GM12891 (cell line): ENCODE measurements at regions not wholly inside any gene's neighbourhood (a gene's known extent, or its start where the extent isn't known, plus 50 kb on each side); places are given as distances from the start of the nearest gene placed in this dataset.

ENCODE experiments used
- POLR2A ChIP-seq: IDR thresholded peaks from 2 replicates; pipeline ENCODE4 v1.6.1; 2011; ENCODE audit warnings: low read depth, low read length, control low read depth
- POU2F2 ChIP-seq: IDR thresholded peaks from 2 replicates; pipeline ENCODE4 v1.6.1; 2011; ENCODE audit warnings: low read depth, mild to moderate bottlenecking, control low read depth, low read length, moderate library complexity
- TAF1 ChIP-seq: IDR thresholded peaks from 2 replicates; pipeline ENCODE4 v1.6.1; 2011; ENCODE audit warnings: low read depth, low read length, control low read depth

- TF ChIP-seq POLR2A (no peak), POU2F2 (no peak), TAF1 (no peak)
These were observed 183.1 kb upstream of the CCL2 start for GRCh38 chr17:34071886-34072420.
